Neural cell (in vitro differentiated cells): ENCODE measurements at regions not wholly inside any gene's neighbourhood (a gene's known extent, or its start where the extent isn't known, plus 50 kb on each side); places are given as distances from the start of the nearest gene placed in this dataset.

Experiments used
- CTCF ChIP-seq: fragments of 450-650 bp; IDR thresholded peaks from 2 replicates; pipeline ENCODE4 v1.5.1; 2014; ENCODE audit warnings: antibody characterized with exemption, mild to moderate bottlenecking, moderate library complexity; ENCODE audit not compliant: poor library complexity, severe bottlenecking
- EP300 ChIP-seq: fragments of 450-650 bp; conservative IDR thresholded peaks from 2 replicates; pipeline ENCODE4 v1.6.1; 2014; ENCODE audit warnings: antibody characterized with exemption, mild to moderate bottlenecking, moderate library complexity; ENCODE audit not compliant: poor library complexity, severe bottlenecking
- EZH2 ChIP-seq: fragments of 200-600, 300-800 bp; shearing (Covaris generic), sonication (generic); IDR thresholded peaks from 2 replicates; pipeline ENCODE4 v1.6.1; 2014; ENCODE audit warnings: antibody characterized with exemption, low read length, borderline replicate concordance, mild to moderate bottlenecking; ENCODE audit not compliant: insufficient read depth, poor library complexity, severe bottlenecking
- MXI1 ChIP-seq: fragments of 450-650 bp; conservative IDR thresholded peaks from 2 replicates; pipeline ENCODE4 v1.6.1; 2014; ENCODE audit warnings: antibody characterized with exemption, mild to moderate bottlenecking; ENCODE audit not compliant: poor library complexity, severe bottlenecking
- POLR2AphosphoS5 ChIP-seq: IDR thresholded peaks from 2 replicates; pipeline ENCODE4 v1.6.1; 2012
- REST ChIP-seq: IDR thresholded peaks from 2 replicates; pipeline ENCODE4 v1.6.1; 2012; ENCODE audit warnings: borderline replicate concordance
- TAF1 ChIP-seq: IDR thresholded peaks from 2 replicates; pipeline ENCODE4 v1.6.1; 2012; ENCODE audit warnings: low read depth

- TF ChIP-seq POLR2AphosphoS5 (no peak), EP300 (no peak), REST (no peak), CTCF (no peak), MXI1 (no peak), EZH2 (no peak), TAF1 (no peak)
These were observed 150.0 kb upstream of the LRP1B start for GRCh38 chr2:142280831-142281230.
